Sigmoid colon (tissue), 6 donors: ENCODE measurements at regions not wholly inside any gene's neighbourhood (a gene's known extent, or its start where the extent isn't known, plus 50 kb on each side); places are given as distances from the start of the nearest gene placed in this dataset.
A peak's percentile ranks its signal among the peaks of the same experiment; 100 is the strongest.

ENCODE experiments used
- DNase-seq: peaks from one replicate; pipeline ENCODE4 v3.0.0-alpha.2; 2019
- H3K27ac ChIP-seq, 4 donors: fragments of 200-600 bp; sonication (generic); one replicate each; pipeline ENCODE4 v1.5.1; 2016 to 2019; ENCODE audit warnings: mild to moderate bottlenecking in 1 of 4
- H3K27me3 ChIP-seq, 3 donors: fragments of 200-600 bp; sonication (generic); one replicate each; pipeline ENCODE4 v1.5.1; 2019; ENCODE audit warnings: mild to moderate bottlenecking in 1 of 3
- H3K36me3 ChIP-seq, 4 donors: fragments of 200-600 bp; sonication (generic); one replicate each; pipeline ENCODE4 v1.5.1; 2016 to 2019
- H3K4me1 ChIP-seq, 4 donors: fragments of 200-600 bp; sonication (generic); one replicate each; pipeline ENCODE4 v1.5.1; 2017 to 2019
- H3K4me3 ChIP-seq, 4 donors: fragments of 200-600 bp; sonication (generic); one replicate each; pipeline ENCODE4 v1.5.1; 2017 to 2019; ENCODE audit warnings: mild to moderate bottlenecking in 2 of 4, moderate library complexity in 1 of 4
- H3K9me3 ChIP-seq, 4 donors: fragments of 200-600 bp in 3 of 4; sonication (generic) in 3 of 4; one replicate each; pipeline versions ENCODE4 v1.5.1 to v1.6.1; 2013 to 2019
- CTCF ChIP-seq, 4 experiments: fragments of 450-650 bp in 3 of 4; fragments of 200-600 bp in 1 of 4; IDR thresholded peaks; one replicate each; pipeline ENCODE4 v1.5.1; 2016 to 2019; ENCODE audit warnings: antibody characterized with exemption in 4 of 4, mild to moderate bottlenecking in 3 of 4, moderate library complexity in 2 of 4
- EP300 ChIP-seq, 4 donors: sonication (generic); formaldehyde crosslinking; IDR thresholded peaks; one replicate each; pipeline ENCODE4 v1.6.1; 2017; ENCODE audit warnings: antibody characterized with exemption in 4 of 4
- POLR2A ChIP-seq, 2 donors: fragments of 450-650 bp; IDR thresholded peaks; one replicate each; pipeline ENCODE4 v1.6.1; 2016; ENCODE audit warnings: antibody characterized with exemption in 2 of 2, mild to moderate bottlenecking in 2 of 2, moderate library complexity in 2 of 2
- POLR2AphosphoS5 ChIP-seq, 4 donors: sonication (generic); formaldehyde crosslinking; IDR thresholded peaks; one replicate each; pipeline ENCODE4 v1.6.1; 2017; ENCODE audit warnings: antibody characterized with exemption in 4 of 4
- WGBS, 2 donors: extraction: QIAGEN DNeasy Blood & Tissue Kit; methylation state at CpG; one replicate each; pipeline ENCODE4 v1.1.7; 2013; 5-methylcytosine and 5-hydroxymethylcytosine counted together
- intact Hi-C: fragments of 100-400 bp; cut with DNase I; formaldehyde crosslinking; loops from one replicate; pipeline ENCODE4 v1.15.1; 2023
- donor health status: healthy with polysubstance abuse.
- donor health status: healthy.

GRCh38 chr7:17638727-17639126 lies 301.6 kb downstream of the SNX13 start:
- intact Hi-C loops, result no loop called here
- H3K4me3 ChIP-seq, result no peak overlapping the region
- no peak overlapping the region for H3K27ac ChIP-seq
- H3K27me3 ChIP-seq, result no peaks in the 10 kb centered on the region
- H3K4me1 ChIP-seq, result no peaks in the 10 kb centered on the region
- DNase-seq, result no peak
- H3K9me3 ChIP-seq, result no peaks in the 10 kb centered on the region
- WGBS, 2 donors, result 100% methylated on average over 1 of the region's 1 CpG
- TF ChIP-seq POLR2A (IDR thresholded peaks at IDR 0.05), result no peak
- no peak for TF ChIP-seq EP300 (IDR thresholded peaks at IDR 0.05)
- TF ChIP-seq POLR2AphosphoS5 (IDR thresholded peaks at IDR 0.05), result no peak
- TF ChIP-seq CTCF (IDR thresholded peaks at IDR 0.05), result no peak
- H3K36me3 ChIP-seq, result no peaks in the 10 kb centered on the region

- H3K9me3 ChIP-seq, result no peaks in the 10 kb centered on the region
- TF ChIP-seq CTCF (IDR thresholded peaks at IDR 0.05) (peak in 3 of 4 experiments; percentile 27 to 53 (median 31)), POLR2A (IDR thresholded peaks at IDR 0.05) (no peak)
- H3K27me3 ChIP-seq, result no peaks in the 10 kb centered on the region
- H3K27ac ChIP-seq, result no peak overlapping the region
- WGBS, 2 donors, result 46 to 66% methylated on average over 4 of the region's 4 CpGs
- H3K36me3 ChIP-seq, result no peaks in the 10 kb centered on the region
- no peaks in the 10 kb centered on the region for H3K4me1 ChIP-seq
- H3K4me3 ChIP-seq, result no peak overlapping the region
- DNase-seq, result no peak
- intact Hi-C loops, result no loop called here
These were observed 299.4 kb downstream of the SNX13 start for GRCh38 chr7:17640730-17641377.

- TF ChIP-seq CTCF (IDR thresholded peaks at IDR 0.05) (no peak), POLR2AphosphoS5 (IDR thresholded peaks at IDR 0.05) (no peak), EP300 (IDR thresholded peaks at IDR 0.05) (no peak), POLR2A (IDR thresholded peaks at IDR 0.05) (no peak)
- Histone ChIP-seq H3K36me3 (no peaks in the 10 kb centered on the region), H3K27ac (no peak overlapping the region), H3K9me3 (no peaks in the 10 kb centered on the region), H3K4me1 (no peaks in the 10 kb centered on the region), H3K4me3 (no peak overlapping the region), H3K27me3 (no peaks in the 10 kb centered on the region)
- 88 to 91% methylated on average over 1 of the region's 1 CpG for WGBS, 2 donors
- no peak for DNase-seq
- intact Hi-C loops, result no loop called here
These were observed 294.8 kb downstream of the SNX13 start for GRCh38 chr7:17645500-17645899.

GRCh38 chr7:17646253-17646956 lies 293.9 kb downstream of the SNX13 start:
- Histone ChIP-seq H3K36me3 (no peaks in the 10 kb centered on the region), H3K4me1 (peaks cover 0 to 6% (median 5%) of the 10 kb centered on the region in 4 donors), H3K4me3 (no peak overlapping the region), H3K27me3 (no peaks in the 10 kb centered on the region), H3K9me3 (no peaks in the 10 kb centered on the region), H3K27ac (no peak overlapping the region)
- intact Hi-C loops, result no loop called here
- TF ChIP-seq POLR2AphosphoS5 (IDR thresholded peaks at IDR 0.05), result no peak
- TF ChIP-seq CTCF (IDR thresholded peaks at IDR 0.05), result no peak
- TF ChIP-seq POLR2A (IDR thresholded peaks at IDR 0.05), result no peak
- no peak for TF ChIP-seq EP300 (IDR thresholded peaks at IDR 0.05)
- DNase-seq, result no peak
- WGBS, 2 donors, result 57 to 68% methylated on average over 3 of the region's 3 CpGs
